ENCODE measurements at regions not wholly inside any gene's neighbourhood (a gene's known extent, or its start where the extent isn't known, plus 50 kb on each side); places are given as distances from the start of the nearest gene placed in this dataset.

DNA sequence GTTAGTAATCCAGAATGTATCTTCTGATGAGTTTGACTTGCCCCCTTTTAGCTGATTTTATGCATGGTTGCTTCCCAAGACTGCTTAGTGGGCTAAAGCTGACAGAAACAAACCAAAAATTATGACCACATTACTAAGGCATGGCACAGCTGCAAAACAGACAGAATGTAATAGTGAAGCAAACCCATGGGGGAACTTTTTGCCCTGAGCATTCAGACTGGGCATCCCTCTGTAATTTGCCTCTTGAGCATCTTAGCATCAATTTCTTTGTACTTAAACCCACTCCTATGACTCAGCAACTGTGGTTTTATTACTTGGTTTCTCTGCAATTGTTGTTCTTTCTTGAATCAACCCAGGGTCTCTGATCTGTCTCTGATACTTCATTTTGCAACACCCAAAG lies 487.3 kb upstream of the DCC start:
- H3K9me3 Mint-ChIP-seq = peaks cover 16% of the 10 kb centered on the region
- H3K27ac Mint-ChIP-seq = no peak overlapping the region
- DNase-seq = no peak
- H3K4me3 Mint-ChIP-seq = no peak overlapping the region
- no peaks in the 10 kb centered on the region for H3K4me1 Mint-ChIP-seq (ENCODE audit: low read depth)
- no peaks in the 10 kb centered on the region for H3K36me3 Mint-ChIP-seq (ENCODE audit: low read depth)
- no peaks in the 10 kb centered on the region for H3K27me3 Mint-ChIP-seq

DNA sequence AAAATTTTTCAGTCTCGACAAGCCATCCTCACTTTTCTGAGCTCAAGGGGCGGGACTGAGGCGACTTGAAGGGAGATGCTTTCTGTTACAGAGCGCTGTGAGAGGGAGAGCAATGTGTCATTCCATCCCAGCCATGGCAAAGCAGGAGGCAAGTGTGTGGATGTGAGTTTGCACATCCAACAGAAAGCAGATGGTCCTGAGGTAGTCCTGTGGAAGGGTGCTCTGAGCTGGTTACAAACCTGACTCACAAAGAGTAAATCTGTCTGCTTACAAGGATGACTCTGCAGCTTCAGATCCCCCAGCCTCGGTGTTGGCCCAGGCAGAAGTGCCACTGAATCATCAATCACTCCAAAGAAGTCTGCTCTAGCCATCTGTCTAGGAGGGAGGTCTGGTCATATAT lies 482.0 kb upstream of the DCC start:
- H3K4me3 Mint-ChIP-seq = no peak overlapping the region
- H3K36me3 Mint-ChIP-seq (ENCODE audit: low read depth) = no peaks in the 10 kb centered on the region
- DNase-seq = no peak
- no peaks in the 10 kb centered on the region for H3K9me3 Mint-ChIP-seq
- H3K4me1 Mint-ChIP-seq (ENCODE audit: low read depth) = no peaks in the 10 kb centered on the region
- H3K27me3 Mint-ChIP-seq = no peaks in the 10 kb centered on the region
- no peak overlapping the region for H3K27ac Mint-ChIP-seq

DNA sequence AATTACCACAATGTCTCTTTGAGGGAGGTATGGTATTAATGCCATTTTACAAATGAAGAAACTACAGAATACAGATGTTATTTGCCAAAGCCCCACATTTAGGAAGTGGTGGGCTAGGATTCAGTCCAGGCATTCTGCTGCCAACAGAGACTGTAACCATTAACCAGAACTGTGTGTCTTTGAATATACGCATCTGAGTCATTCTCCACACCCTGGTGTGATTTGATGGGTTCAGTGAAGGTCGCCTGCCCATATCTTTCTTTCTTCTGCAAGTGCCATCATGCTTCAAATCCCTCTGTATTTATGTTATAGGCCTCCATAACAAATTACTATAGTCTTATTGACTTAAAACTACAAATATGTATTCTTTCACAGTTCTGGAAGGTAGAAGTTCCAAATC lies 479.0 kb upstream of the DCC start:
- no peak for DNase-seq
- Mint-ChIP-seq H3K9me3 (peaks cover 5% of the 10 kb centered on the region), H3K4me1 (ENCODE audit: low read depth) (no peaks in the 10 kb centered on the region), H3K4me3 (no peak overlapping the region), H3K27me3 (no peaks in the 10 kb centered on the region), H3K36me3 (ENCODE audit: low read depth) (no peaks in the 10 kb centered on the region), H3K27ac (no peak overlapping the region)

DNA sequence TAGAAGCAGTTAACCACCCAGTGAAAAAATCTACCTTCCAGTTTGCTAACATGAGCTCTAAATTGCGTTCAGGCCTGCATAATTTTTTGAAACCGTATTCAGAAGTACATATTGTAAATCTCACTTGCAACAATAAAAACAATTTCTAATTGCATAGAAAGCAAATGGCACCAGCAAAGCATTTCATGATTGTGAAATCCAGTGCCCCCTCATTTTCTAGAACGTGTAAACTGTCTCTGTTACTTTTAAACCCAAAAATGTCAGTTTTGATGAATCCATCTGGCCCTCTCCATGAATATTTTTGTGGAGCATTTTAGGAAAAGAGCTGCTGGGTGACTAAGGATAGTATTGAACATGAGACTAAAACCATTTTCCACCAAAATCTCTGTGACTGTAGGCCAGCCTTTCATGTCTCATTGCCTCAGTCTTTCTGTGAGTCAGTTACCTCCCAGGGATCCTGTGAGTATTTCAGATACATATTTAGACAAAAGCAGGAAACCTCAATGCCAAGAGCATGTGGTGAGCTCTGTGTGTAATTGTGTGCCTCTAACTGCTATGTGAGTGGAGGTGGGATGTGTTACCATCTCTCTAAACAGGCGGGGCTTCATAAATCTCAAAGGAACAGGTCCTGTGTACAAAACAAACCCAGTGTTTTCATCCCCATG lies 477.8 kb upstream of the DCC start:
- Mint-ChIP-seq H3K27me3 (no peaks in the 10 kb centered on the region), H3K36me3 (ENCODE audit: low read depth) (no peaks in the 10 kb centered on the region), H3K9me3 (peaks cover 7% of the 10 kb centered on the region), H3K27ac (no peak overlapping the region), H3K4me1 (ENCODE audit: low read depth) (no peaks in the 10 kb centered on the region), H3K4me3 (no peak overlapping the region)
- DNase-seq = no peak

DNA sequence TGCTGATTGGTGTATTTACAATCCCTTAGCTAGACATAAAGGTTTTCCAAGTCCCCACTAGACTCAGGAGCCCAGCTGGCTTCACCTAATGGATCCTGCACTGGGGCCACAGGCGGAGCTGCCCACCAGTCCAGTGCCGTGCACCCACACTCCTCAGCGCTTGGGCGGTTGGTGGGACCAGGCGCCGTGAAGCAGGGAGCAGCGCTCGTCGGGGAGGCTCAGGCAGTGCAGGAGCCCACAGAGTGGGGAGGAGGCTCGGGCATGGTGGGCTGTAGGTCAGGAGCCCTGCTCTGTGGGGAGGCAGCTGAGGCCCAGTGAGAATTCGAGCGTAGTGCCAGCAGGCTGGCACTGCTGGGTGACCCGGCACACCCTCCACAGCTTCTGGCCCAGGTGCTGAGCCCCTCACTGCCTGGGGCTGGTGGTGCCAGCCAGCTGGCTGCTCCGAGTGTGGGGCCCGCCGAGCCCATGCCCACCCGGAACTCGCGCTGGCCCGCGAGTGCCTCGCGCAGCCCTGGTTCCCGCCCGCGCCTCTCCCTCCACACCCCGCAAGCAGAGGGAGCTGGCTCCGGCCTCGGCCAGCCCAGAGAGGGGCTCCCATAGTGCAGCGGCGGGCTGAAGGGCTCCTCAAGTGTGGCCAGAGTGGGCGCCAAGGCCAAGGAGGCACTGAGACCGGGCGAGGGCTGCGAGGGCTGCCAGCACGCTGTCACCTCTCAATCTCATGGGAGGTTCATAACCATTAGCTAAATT lies 475.6 kb upstream of the DCC start:
- H3K9me3 Mint-ChIP-seq = peaks cover 7% of the 10 kb centered on the region
- no peaks in the 10 kb centered on the region for H3K4me1 Mint-ChIP-seq (ENCODE audit: low read depth)
- H3K27ac Mint-ChIP-seq = no peak overlapping the region
- H3K27me3 Mint-ChIP-seq = no peaks in the 10 kb centered on the region
- H3K4me3 Mint-ChIP-seq = no peak overlapping the region
- no peak for DNase-seq
- H3K36me3 Mint-ChIP-seq (ENCODE audit: low read depth) = no peaks in the 10 kb centered on the region

DNA sequence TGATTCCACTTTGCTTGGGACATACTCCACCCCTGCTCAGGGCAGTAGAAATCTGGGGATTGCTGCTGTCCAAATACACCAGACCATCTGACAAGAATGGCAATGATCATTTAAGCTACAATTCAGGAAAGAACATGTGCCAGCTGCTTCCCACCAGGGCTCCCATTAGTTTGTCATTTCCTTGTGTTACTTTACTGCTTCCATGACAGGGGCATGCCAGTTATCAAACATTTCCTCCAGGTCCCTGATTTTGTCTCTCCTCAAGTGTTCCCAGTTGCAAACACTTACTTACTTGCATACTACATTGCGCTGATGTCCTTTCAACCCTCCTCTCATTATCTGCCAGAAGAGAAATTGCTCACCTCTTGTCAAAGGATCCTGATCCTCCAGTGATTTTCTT lies 474.5 kb upstream of the DCC start:
- no peak for DNase-seq
- peaks cover 7% of the 10 kb centered on the region for H3K9me3 Mint-ChIP-seq
- no peak overlapping the region for H3K4me3 Mint-ChIP-seq
- H3K36me3 Mint-ChIP-seq (ENCODE audit: low read depth) = no peaks in the 10 kb centered on the region
- no peaks in the 10 kb centered on the region for H3K4me1 Mint-ChIP-seq (ENCODE audit: low read depth)
- H3K27me3 Mint-ChIP-seq = no peaks in the 10 kb centered on the region
- no peak overlapping the region for H3K27ac Mint-ChIP-seq

DNA sequence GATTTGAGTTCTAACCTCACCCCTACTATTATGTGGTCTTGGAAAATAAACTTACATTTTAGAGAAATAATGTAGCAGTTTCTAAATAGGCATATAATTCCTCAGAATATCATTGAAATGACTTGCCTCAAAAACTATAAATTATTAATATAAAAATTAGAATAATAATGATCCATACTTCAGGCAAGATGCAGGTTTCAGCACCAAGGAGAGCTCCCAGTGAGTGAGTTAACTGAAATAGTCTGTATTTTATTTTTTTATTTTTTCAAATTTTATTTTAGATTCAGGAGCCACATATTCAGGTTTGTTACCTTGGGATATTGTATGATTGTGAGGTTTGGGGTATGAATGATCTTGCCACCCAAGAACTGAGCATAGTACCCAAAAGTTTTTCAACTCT lies 472.2 kb upstream of the DCC start:
- no peak for DNase-seq
- Mint-ChIP-seq H3K27ac (no peak overlapping the region), H3K4me3 (no peak overlapping the region), H3K4me1 (ENCODE audit: low read depth) (no peaks in the 10 kb centered on the region), H3K36me3 (ENCODE audit: low read depth) (no peaks in the 10 kb centered on the region), H3K9me3 (peaks cover 18% of the 10 kb centered on the region), H3K27me3 (no peaks in the 10 kb centered on the region)

DNA sequence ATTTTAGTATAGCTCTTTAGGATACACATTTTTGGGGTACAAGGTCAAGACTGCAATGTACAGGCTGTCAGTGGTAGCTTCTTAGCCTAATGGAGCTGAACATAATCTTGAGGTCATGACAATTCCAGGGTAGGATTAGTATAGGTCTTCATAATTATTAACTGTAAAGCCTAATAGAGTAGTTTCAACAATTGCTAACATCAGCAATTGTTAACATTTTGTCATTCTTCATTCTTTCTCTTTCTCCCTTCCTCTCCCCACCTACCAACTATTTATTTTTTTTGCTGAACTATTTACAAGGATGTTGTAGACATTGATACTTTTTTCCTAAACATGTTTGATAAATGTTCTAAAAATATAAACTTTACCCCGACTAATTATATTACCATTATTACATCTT lies 461.3 kb upstream of the DCC start:
- Mint-ChIP-seq H3K27ac (no peak overlapping the region), H3K9me3 (peaks cover 4% of the 10 kb centered on the region), H3K27me3 (no peaks in the 10 kb centered on the region), H3K4me3 (no peak overlapping the region), H3K36me3 (ENCODE audit: low read depth) (no peaks in the 10 kb centered on the region), H3K4me1 (ENCODE audit: low read depth) (no peaks in the 10 kb centered on the region)
- no peak for DNase-seq

DNA sequence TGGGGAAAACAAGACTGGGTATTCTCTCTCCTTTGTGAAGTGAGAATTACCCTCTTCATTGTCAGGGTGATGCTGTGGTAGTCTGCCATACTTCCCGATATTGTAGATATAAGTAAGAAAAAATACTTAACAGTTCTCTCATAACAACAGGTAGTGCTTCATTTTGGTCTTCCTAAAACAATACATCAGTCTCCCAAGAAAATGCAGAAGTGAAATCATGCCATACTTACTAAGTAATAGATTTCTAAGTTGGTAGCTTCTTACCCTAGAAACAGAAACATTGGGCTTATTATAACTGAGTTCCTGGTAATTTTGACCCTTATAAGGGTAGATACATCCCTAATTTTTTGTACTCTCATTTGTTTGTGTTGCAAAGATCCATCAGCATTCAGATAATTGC lies 460.7 kb upstream of the DCC start:
- Mint-ChIP-seq H3K4me1 (ENCODE audit: low read depth) (no peaks in the 10 kb centered on the region), H3K36me3 (ENCODE audit: low read depth) (no peaks in the 10 kb centered on the region)
- no peak for DNase-seq

DNA sequence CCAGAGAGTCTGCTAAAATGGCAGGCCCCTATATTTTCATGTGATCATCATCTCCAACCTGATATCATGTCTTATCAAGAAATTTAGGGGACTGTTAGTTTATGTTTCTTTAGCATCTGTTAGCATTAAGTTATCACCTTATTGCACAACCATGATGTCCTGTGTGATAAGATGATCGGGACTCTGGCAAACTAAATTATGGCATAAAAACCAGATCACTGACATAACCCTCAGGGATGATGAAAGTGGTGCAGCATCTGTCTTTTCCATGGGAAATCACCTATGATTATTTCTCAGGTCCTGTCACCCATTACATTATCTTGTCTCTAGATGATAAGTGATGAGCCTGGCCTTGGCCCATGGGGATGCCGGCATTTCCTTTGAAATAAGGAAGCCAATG lies 458.6 kb upstream of the DCC start:
- Mint-ChIP-seq H3K27me3 (no peaks in the 10 kb centered on the region), H3K4me1 (ENCODE audit: low read depth) (no peaks in the 10 kb centered on the region), H3K36me3 (ENCODE audit: low read depth) (no peaks in the 10 kb centered on the region), H3K4me3 (no peak overlapping the region), H3K27ac (no peak overlapping the region), H3K9me3 (peaks cover 4% of the 10 kb centered on the region)
- no peak for DNase-seq

More for the DNA sequence above, 460.7 kb upstream of the DCC start:
- no peak overlapping the region for H3K4me3 Mint-ChIP-seq
- H3K9me3 Mint-ChIP-seq = peaks cover 4% of the 10 kb centered on the region
- no peak overlapping the region for H3K27ac Mint-ChIP-seq
- no peaks in the 10 kb centered on the region for H3K27me3 Mint-ChIP-seq

DNA sequence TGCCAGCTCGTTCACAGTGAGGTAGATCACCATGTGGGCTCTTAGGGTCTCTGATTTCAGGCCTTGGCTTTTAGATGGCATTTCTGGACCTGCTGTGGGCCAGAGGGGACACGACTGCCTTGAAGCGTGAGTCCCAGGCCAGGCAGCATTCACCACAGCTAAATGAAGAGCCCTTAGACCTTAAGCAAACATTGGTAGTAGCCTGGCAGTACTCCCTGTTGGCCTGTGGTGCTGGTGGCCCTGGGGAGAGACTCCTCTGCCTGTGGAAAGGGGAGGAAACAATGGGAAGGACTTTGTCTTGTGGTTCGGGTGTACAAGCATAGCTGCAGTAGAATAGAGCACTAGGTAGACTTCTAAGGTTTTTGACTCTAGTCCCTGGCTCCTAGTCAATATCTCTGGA lies 456.0 kb upstream of the DCC start:
- H3K4me1 Mint-ChIP-seq (ENCODE audit: low read depth) = no peaks in the 10 kb centered on the region

DNA sequence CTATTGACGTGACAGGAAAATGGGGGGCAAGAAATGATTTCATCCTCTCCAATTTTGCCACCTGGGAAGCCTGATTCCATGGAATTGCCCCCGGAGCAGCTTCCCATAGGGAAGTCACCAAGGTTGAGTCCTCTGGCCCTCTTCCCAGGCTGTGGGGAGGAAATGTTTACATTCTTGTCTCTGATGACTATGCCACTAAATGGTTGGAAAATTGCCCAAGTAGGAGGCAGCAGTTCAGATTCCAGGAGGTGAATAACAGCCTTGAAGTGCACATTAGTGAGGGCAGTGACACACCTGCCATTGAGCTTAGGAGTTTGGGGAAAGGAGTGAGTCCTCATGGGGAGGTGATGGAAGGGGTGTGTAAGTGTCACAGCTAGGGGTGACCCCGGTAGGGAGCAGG lies 449.2 kb upstream of the DCC start:
- H3K4me3 Mint-ChIP-seq = no peak overlapping the region
- H3K36me3 Mint-ChIP-seq (ENCODE audit: low read depth) = no peaks in the 10 kb centered on the region
- no peaks in the 10 kb centered on the region for H3K27me3 Mint-ChIP-seq
- H3K27ac Mint-ChIP-seq = no peak overlapping the region
- no peak for DNase-seq
- peaks cover 9% of the 10 kb centered on the region for H3K9me3 Mint-ChIP-seq
- H3K4me1 Mint-ChIP-seq (ENCODE audit: low read depth) = no peaks in the 10 kb centered on the region

More for the DNA sequence above, 456.0 kb upstream of the DCC start:
- Mint-ChIP-seq H3K36me3 (ENCODE audit: low read depth) (no peaks in the 10 kb centered on the region), H3K27ac (no peak overlapping the region), H3K9me3 (peaks cover 6% of the 10 kb centered on the region), H3K27me3 (no peaks in the 10 kb centered on the region), H3K4me3 (no peak overlapping the region)
- DNase-seq = no peak

DNA sequence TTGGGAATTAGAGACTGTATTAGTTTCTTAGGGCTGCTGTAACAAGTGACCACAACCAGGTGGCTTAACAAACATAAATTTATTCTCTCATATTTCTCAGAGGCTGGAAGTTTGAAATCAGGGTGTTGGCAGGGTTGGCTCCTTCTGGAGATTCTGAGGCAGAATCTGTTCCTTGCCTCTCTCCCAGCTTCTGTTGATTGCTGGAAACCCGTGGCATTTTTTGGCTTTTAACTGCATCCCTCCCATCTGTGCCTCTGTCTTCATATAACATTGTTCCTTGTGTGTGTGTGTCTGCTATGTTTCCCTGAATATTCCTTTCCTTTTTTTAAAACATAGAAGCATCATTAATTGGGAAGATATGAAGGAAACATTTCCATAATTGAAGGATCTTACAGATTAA lies 448.1 kb upstream of the DCC start:
- H3K9me3 Mint-ChIP-seq = peaks cover 9% of the 10 kb centered on the region
- H3K27me3 Mint-ChIP-seq = no peaks in the 10 kb centered on the region
- no peaks in the 10 kb centered on the region for H3K36me3 Mint-ChIP-seq (ENCODE audit: low read depth)
- no peaks in the 10 kb centered on the region for H3K4me1 Mint-ChIP-seq (ENCODE audit: low read depth)
- no peak overlapping the region for H3K4me3 Mint-ChIP-seq
- H3K27ac Mint-ChIP-seq = no peak overlapping the region
- no peak for DNase-seq

DNA sequence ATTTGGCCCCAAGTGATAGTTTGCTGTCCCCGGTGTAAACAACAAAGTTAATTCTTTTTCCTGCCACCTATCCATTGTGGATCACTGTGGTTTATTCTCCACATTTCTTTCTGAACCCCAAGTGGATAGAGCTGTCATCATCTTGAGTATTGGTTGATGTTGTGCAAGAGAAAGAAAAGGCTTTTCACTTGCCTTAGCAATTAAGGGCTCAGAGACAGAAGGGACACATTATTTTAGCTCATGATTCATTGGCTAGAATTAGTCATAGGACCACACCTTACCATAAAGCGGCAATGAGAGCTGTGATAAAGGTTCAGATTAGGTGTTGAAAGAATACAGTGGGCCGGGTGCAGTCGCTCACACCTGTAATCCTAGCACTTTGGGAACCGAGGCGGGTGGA lies 442.1 kb upstream of the DCC start:
- no peaks in the 10 kb centered on the region for H3K27me3 Mint-ChIP-seq
- no peak overlapping the region for H3K4me3 Mint-ChIP-seq
- no peak overlapping the region for H3K27ac Mint-ChIP-seq
- no peaks in the 10 kb centered on the region for H3K36me3 Mint-ChIP-seq (ENCODE audit: low read depth)
- no peak for DNase-seq
- H3K9me3 Mint-ChIP-seq = peaks cover 5% of the 10 kb centered on the region
- no peaks in the 10 kb centered on the region for H3K4me1 Mint-ChIP-seq (ENCODE audit: low read depth)

DNA sequence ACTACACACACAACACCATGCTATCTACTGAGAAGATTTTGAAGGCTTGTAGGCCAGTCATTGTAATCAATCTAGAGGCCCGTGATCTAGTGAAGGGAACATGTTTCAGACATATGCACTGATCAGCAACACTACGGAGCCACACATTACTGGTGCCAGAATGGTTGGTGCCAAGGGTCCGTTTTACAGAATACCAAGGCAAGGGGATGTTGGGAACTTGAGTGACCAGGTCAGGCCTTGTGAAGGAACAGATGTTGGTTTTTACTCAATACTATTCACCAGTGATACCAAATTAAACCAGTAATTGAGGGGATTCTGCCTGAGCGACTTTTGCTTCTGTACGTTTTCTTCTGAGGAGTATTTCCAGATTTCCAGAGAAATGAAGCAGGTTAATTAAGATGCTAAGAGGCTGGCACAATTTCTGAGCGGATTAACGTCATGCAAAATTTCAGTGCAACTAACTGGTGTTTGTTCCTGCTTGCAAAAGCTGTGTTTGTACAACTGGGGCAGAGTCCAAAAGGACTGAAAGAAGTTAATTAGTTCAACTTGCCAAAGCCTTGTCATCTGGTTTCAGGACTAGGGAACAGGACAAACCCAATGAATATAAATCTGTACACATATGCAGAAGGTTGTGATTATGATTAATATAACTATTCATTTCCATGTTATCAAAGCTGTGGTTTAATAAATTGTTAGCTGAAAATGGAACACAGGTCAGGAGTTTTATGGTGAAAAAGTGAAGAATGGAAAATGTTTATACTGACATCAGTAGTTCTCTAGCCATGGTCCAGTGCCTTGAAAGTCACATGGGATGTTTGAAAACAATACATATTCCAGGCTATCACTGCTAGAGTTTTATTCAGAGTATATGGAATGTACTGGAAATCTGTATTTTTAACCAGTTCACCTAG lies 432.1 kb upstream of the DCC start:
- H3K4me3 Mint-ChIP-seq = no peak overlapping the region
- H3K9me3 Mint-ChIP-seq = no peaks in the 10 kb centered on the region
- H3K27ac Mint-ChIP-seq = no peak overlapping the region
- H3K4me1 Mint-ChIP-seq (ENCODE audit: low read depth) = no peaks in the 10 kb centered on the region
- no peaks in the 10 kb centered on the region for H3K27me3 Mint-ChIP-seq
- H3K36me3 Mint-ChIP-seq (ENCODE audit: low read depth) = no peaks in the 10 kb centered on the region
- no peak for DNase-seq
